GM23338 (cell line): ENCODE measurements at regions not wholly inside any gene's neighbourhood (a gene's known extent, or its start where the extent isn't known, plus 50 kb on each side); places are given as distances from the start of the nearest gene placed in this dataset.

Experiments used
- ATAC-seq: fragments of 200-7000 bp; cut with Tn5 transposase; 3 replicates; pipeline ENCODE4 v1.9.1; 2020
- DNase-seq: peaks from one replicate; pipeline ENCODE4 v3.0.0-alpha.2; 2015; ENCODE audit warnings: low spot score
- H2AFZ ChIP-seq: fragments of 200-600 bp; sonication (generic); 2 replicates; pipeline ENCODE4 v1.8.0; 2016; ENCODE audit warnings: antibody characterized with exemption, mild to moderate bottlenecking, moderate library complexity
- H3F3A ChIP-seq: fragments of 200-600 bp; sonication (generic); replicated peaks from 2 replicates; pipeline ENCODE4 v1.8.0; 2017; ENCODE audit warnings: antibody characterized with exemption, mixed run types, low read depth
- H3K27ac ChIP-seq: fragments of 200-600 bp; sonication (generic); 2 replicates; pipeline ENCODE4 v1.6.1; 2016; ENCODE audit warnings: low read depth
- H3K27me3 ChIP-seq: fragments of 200-600 bp; sonication (generic); 2 replicates; pipeline ENCODE4 v1.8.0; 2016; ENCODE audit warnings: mild to moderate bottlenecking, mixed run types, moderate library complexity; ENCODE audit not compliant: insufficient read depth
- H3K36me3 ChIP-seq: fragments of 200-600 bp; sonication (generic); 2 replicates; pipeline ENCODE4 v1.8.0; 2016; ENCODE audit warnings: mild to moderate bottlenecking; ENCODE audit not compliant: insufficient read depth
- H3K4me1 ChIP-seq: fragments of 200-600 bp; sonication (generic); 2 replicates; pipeline ENCODE4 v1.8.0; 2016; ENCODE audit warnings: mild to moderate bottlenecking, moderate library complexity; ENCODE audit not compliant: insufficient read depth
- H3K4me2 ChIP-seq: fragments of 200-600 bp; sonication (generic); 2 replicates; pipeline ENCODE4 v1.7.1; 2017; ENCODE audit warnings: mixed run types
- H3K4me3 ChIP-seq: fragments of 200-600 bp; sonication (generic); 2 replicates; pipeline ENCODE4 v1.6.1; 2016; ENCODE audit warnings: mixed run types
- H3K79me2 ChIP-seq: fragments of 200-600 bp; sonication (generic); replicated peaks from 2 replicates; pipeline ENCODE4 v1.8.0; 2017; ENCODE audit warnings: mild to moderate bottlenecking; ENCODE audit not compliant: insufficient read depth
- H3K9me2 ChIP-seq: fragments of 200-600 bp; sonication (generic); 2 replicates; pipeline ENCODE4 v1.8.0; 2017; ENCODE audit not compliant: insufficient read depth
- H4K20me1 ChIP-seq: fragments of 200-600 bp; sonication (generic); replicated peaks from 2 replicates; pipeline ENCODE4 v1.8.0; 2017; ENCODE audit warnings: mild to moderate bottlenecking; ENCODE audit not compliant: insufficient read depth
- H3K27ac Mint-ChIP-seq: 2 replicates; pipeline ENCODE4 v1.8.0; 2020; ENCODE audit warnings: inconsistent platforms, mild to moderate bottlenecking, moderate library complexity, mixed read lengths
- H3K27me3 Mint-ChIP-seq: 3 replicates; pipeline ENCODE4 v1.8.0; 2022; ENCODE audit warnings: low read depth, mild to moderate bottlenecking, moderate library complexity, mixed read lengths, inconsistent platforms; ENCODE audit not compliant: insufficient read depth, poor library complexity
- H3K36me3 Mint-ChIP-seq: 3 replicates; pipeline ENCODE4 v1.8.0; 2021; ENCODE audit warnings: low read depth, mild to moderate bottlenecking, inconsistent platforms, moderate library complexity, mixed read lengths
- H3K4me1 Mint-ChIP-seq: 3 replicates; pipeline ENCODE4 v1.8.0; 2020; ENCODE audit warnings: mild to moderate bottlenecking, inconsistent platforms, mixed read lengths
- H3K4me3 Mint-ChIP-seq: 3 replicates; pipeline ENCODE4 v1.8.0; 2021; ENCODE audit warnings: moderate library complexity, mild to moderate bottlenecking, inconsistent platforms, mixed read lengths
- H3K9me3 Mint-ChIP-seq: 3 replicates; pipeline ENCODE4 v1.8.0; 2020; ENCODE audit warnings: moderate library complexity, mild to moderate bottlenecking, inconsistent platforms, mixed read lengths
- JUNB ChIP-seq: IDR thresholded peaks from one replicate; pipeline ENCODE4 v1.6.1; 2016; ENCODE audit warnings: antibody characterized with exemption; ENCODE audit not compliant: unreplicated experiment
- NANOG ChIP-seq: IDR thresholded peaks from 2 replicates; pipeline ENCODE4 v1.6.1; 2016; ENCODE audit warnings: antibody characterized with exemption, borderline replicate concordance
- REST ChIP-seq: IDR thresholded peaks from one replicate; pipeline ENCODE4 v1.6.1; 2018; ENCODE audit warnings: antibody characterized with exemption; ENCODE audit not compliant: unreplicated experiment
- STAT1 ChIP-seq: IDR thresholded peaks from one replicate; pipeline ENCODE4 v1.6.1; 2016; ENCODE audit warnings: antibody characterized with exemption; ENCODE audit not compliant: unreplicated experiment
- ZNF114 ChIP-seq: fragments of 250-450 bp; sonication (Bioruptor Pico); IDR thresholded peaks from 2 replicates; pipeline ENCODE4 v1.5.0; 2020; ENCODE audit warnings: mild to moderate bottlenecking, moderate library complexity
- TF ChIP-seq, protein P1 (sequence below): IDR thresholded peaks from 2 replicates; pipeline ENCODE4 v1.6.1; 2016; ENCODE audit warnings: antibody characterized with exemption
- TF ChIP-seq, protein P2 (sequence below), 2 experiments: fragments of 200-600 bp in 1 of 2; sonication (generic) in 1 of 2; conservative IDR thresholded peaks; 2 replicates each; pipeline versions ENCODE4 v1.5.1 to v1.6.1; 2016 to 2017; ENCODE audit warnings: antibody characterized with exemption in 2 of 2, low read depth in 2 of 2, mild to moderate bottlenecking in 2 of 2, moderate library complexity in 1 of 2
- TF ChIP-seq, protein P3 (sequence below): fragments of 250-450 bp; sonication (Bioruptor Pico); IDR thresholded peaks from 2 replicates; pipeline ENCODE4 v1.5.0; 2020; ENCODE audit warnings: mild to moderate bottlenecking, moderate library complexity

- Histone ChIP-seq H3K79me2 (no peaks in the 10 kb centered on the region), H3K4me3 (no peak overlapping the region), H3K27ac (no peak overlapping the region), H4K20me1 (no peaks in the 10 kb centered on the region), H3F3A (no peaks in the 10 kb centered on the region), H3K4me2 (no peak overlapping the region), H2AFZ (no peak overlapping the region), H3K36me3 (no peaks in the 10 kb centered on the region), H3K27me3 (no peaks in the 10 kb centered on the region), H3K9me2 (no peaks in the 10 kb centered on the region), H3K4me1 (no peaks in the 10 kb centered on the region)
- DNase-seq (no peak), ATAC-seq (no peak)
- Mint-ChIP-seq H3K4me1 (no peaks in the 10 kb centered on the region), H3K4me3 (no peak overlapping the region), H3K27ac (no peak overlapping the region), H3K9me3 (peaks cover 91% of the 10 kb centered on the region), H3K27me3 (peaks cover 5% of the 10 kb centered on the region), H3K36me3 (peaks cover 38% of the 10 kb centered on the region)
- no peak for TF ChIP-seq NANOG
Measured at GRCh38 chr19:57063070-57063469, 56.7 kb upstream of the USP29 start.

- Histone ChIP-seq H4K20me1 (no peaks in the 10 kb centered on the region), H3K79me2 (no peaks in the 10 kb centered on the region), H3K4me1 (no peaks in the 10 kb centered on the region), H3K9me2 (no peaks in the 10 kb centered on the region), H3K27ac (no peak overlapping the region), H3K4me3 (no peak overlapping the region), H3F3A (no peaks in the 10 kb centered on the region), H2AFZ (no peak overlapping the region), H3K36me3 (no peaks in the 10 kb centered on the region), H3K27me3 (no peaks in the 10 kb centered on the region), H3K4me2 (no peak overlapping the region)
- no peak overlapping the region for H3K4me3 Mint-ChIP-seq
- no peak for DNase-seq
- peaks cover 47% of the 10 kb centered on the region for H3K36me3 Mint-ChIP-seq
- TF ChIP-seq, protein P1, sequence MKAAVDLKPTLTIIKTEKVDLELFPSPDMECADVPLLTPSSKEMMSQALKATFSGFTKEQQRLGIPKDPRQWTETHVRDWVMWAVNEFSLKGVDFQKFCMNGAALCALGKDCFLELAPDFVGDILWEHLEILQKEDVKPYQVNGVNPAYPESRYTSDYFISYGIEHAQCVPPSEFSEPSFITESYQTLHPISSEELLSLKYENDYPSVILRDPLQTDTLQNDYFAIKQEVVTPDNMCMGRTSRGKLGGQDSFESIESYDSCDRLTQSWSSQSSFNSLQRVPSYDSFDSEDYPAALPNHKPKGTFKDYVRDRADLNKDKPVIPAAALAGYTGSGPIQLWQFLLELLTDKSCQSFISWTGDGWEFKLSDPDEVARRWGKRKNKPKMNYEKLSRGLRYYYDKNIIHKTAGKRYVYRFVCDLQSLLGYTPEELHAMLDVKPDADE = no peak
- TF ChIP-seq, protein P2, sequence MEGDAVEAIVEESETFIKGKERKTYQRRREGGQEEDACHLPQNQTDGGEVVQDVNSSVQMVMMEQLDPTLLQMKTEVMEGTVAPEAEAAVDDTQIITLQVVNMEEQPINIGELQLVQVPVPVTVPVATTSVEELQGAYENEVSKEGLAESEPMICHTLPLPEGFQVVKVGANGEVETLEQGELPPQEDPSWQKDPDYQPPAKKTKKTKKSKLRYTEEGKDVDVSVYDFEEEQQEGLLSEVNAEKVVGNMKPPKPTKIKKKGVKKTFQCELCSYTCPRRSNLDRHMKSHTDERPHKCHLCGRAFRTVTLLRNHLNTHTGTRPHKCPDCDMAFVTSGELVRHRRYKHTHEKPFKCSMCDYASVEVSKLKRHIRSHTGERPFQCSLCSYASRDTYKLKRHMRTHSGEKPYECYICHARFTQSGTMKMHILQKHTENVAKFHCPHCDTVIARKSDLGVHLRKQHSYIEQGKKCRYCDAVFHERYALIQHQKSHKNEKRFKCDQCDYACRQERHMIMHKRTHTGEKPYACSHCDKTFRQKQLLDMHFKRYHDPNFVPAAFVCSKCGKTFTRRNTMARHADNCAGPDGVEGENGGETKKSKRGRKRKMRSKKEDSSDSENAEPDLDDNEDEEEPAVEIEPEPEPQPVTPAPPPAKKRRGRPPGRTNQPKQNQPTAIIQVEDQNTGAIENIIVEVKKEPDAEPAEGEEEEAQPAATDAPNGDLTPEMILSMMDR (conservative IDR thresholded peaks at IDR 0.05; ENCODE audit: low read depth in 2 of 2) = no peak
- TF ChIP-seq, protein P3, sequence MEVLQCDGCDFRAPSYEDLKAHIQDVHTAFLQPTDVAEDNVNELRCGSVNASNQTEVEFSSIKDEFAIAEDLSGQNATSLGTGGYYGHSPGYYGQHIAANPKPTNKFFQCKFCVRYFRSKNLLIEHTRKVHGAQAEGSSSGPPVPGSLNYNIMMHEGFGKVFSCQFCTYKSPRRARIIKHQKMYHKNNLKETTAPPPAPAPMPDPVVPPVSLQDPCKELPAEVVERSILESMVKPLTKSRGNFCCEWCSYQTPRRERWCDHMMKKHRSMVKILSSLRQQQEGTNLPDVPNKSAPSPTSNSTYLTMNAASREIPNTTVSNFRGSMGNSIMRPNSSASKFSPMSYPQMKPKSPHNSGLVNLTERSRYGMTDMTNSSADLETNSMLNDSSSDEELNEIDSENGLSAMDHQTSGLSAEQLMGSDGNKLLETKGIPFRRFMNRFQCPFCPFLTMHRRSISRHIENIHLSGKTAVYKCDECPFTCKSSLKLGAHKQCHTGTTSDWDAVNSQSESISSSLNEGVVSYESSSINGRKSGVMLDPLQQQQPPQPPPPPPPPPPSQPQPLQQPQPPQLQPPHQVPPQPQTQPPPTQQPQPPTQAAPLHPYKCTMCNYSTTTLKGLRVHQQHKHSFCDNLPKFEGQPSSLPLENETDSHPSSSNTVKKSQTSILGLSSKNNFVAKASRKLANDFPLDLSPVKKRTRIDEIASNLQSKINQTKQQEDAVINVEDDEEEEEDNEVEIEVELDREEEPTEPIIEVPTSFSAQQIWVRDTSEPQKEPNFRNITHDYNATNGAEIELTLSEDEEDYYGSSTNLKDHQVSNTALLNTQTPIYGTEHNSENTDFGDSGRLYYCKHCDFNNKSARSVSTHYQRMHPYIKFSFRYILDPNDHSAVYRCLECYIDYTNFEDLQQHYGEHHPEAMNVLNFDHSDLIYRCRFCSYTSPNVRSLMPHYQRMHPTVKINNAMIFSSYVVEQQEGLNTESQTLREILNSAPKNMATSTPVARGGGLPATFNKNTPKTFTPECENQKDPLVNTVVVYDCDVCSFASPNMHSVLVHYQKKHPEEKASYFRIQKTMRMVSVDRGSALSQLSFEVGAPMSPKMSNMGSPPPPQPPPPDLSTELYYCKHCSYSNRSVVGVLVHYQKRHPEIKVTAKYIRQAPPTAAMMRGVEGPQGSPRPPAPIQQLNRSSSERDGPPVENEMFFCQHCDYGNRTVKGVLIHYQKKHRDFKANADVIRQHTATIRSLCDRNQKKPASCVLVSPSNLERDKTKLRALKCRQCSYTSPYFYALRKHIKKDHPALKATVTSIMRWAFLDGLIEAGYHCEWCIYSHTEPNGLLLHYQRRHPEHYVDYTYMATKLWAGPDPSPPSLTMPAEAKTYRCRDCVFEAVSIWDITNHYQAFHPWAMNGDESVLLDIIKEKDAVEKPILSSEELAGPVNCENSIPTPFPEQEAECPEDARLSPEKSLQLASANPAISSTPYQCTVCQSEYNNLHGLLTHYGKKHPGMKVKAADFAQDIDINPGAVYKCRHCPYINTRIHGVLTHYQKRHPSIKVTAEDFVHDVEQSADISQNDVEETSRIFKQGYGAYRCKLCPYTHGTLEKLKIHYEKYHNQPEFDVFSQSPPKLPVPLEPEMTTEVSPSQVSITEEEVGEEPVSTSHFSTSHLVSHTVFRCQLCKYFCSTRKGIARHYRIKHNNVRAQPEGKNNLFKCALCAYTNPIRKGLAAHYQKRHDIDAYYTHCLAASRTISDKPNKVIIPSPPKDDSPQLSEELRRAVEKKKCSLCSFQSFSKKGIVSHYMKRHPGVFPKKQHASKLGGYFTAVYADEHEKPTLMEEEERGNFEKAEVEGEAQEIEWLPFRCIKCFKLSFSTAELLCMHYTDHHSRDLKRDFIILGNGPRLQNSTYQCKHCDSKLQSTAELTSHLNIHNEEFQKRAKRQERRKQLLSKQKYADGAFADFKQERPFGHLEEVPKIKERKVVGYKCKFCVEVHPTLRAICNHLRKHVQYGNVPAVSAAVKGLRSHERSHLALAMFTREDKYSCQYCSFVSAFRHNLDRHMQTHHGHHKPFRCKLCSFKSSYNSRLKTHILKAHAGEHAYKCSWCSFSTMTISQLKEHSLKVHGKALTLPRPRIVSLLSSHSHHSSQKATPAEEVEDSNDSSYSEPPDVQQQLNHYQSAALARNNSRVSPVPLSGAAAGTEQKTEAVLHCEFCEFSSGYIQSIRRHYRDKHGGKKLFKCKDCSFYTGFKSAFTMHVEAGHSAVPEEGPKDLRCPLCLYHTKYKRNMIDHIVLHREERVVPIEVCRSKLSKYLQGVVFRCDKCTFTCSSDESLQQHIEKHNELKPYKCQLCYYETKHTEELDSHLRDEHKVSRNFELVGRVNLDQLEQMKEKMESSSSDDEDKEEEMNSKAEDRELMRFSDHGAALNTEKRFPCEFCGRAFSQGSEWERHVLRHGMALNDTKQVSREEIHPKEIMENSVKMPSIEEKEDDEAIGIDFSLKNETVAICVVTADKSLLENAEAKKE (CRISPR knock-in tag) = no peak
- TF ChIP-seq JUNB (no peak), ZNF114 (CRISPR knock-in tag) (no peak), STAT1 (no peak), REST (no peak)
- H3K27me3 Mint-ChIP-seq = peaks cover 8% of the 10 kb centered on the region
- no peak overlapping the region for H3K27ac Mint-ChIP-seq
- no peaks in the 10 kb centered on the region for H3K4me1 Mint-ChIP-seq
- no peak for ATAC-seq
- peaks cover 100% of the 10 kb centered on the region for H3K9me3 Mint-ChIP-seq
Measured at GRCh38 chr19:57067440-57067839, 52.3 kb upstream of the USP29 start.
